HG03060 (cell line): ENCODE measurements at regions not wholly inside any gene's neighbourhood (a gene's known extent, or its start where the extent isn't known, plus 50 kb on each side); places are given as distances from the start of the nearest gene placed in this dataset.

Source experiments
- ATAC-seq: cut with Tn5 transposase; IDR thresholded peaks from one replicate; pipeline ENCODE4 v1.9.1; 2021; ENCODE audit warnings: low read depth, moderate number of reproducible peaks; ENCODE audit not compliant: unreplicated experiment

DNA sequence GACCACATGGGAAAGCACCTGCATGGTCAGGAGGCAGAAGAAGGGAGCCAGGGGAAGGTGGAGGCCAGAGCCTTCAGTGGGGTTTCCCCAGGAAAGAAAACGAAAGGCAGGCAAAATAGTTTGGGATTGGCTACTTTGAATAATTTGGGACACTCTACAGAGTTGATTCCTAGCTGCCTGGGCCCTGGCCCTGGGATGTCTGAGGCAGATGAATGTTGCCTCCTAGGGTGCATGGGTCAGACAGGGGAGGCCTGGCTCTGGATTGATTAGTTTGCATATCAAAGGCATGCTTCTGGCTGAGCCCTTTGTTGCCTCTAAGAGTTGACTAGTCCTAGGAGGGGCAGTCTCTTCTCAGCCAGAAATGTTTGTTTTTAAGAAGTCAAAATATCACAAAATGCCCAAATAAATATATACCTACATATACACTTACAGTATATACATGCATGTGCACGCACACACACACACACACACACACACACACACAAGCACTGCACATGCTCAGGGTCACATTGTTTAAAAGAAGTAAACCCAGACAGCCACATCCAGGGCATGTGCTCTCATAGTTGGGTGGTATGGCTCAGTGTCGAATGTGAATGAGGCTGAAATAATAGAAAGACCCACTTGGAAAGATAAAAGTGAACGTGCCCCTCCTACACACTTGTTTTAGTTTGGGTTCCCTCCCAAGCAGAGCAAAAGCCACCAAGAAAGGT lies 184.2 kb downstream of the GPAM start:
- no peak for ATAC-seq

DNA sequence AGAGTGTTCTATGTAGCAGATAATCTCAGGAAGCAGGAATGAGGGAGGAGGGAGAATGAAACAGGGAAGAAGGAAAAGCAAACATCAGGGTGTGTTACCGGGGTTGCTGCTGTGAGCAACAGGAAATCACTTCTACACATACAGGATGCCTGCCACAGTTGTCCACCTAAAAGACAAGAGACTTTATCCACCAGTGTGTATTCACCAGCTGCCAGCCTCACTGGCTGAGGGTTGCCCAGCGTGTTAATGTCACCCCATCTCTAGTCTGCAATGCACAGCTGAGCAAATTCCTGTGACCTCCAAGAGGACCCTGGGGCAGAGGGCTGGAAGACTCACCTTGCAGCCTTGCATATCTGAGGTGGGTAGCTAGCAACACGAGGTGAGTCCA lies 183.7 kb downstream of the GPAM start:
- ATAC-seq = no peak

DNA sequence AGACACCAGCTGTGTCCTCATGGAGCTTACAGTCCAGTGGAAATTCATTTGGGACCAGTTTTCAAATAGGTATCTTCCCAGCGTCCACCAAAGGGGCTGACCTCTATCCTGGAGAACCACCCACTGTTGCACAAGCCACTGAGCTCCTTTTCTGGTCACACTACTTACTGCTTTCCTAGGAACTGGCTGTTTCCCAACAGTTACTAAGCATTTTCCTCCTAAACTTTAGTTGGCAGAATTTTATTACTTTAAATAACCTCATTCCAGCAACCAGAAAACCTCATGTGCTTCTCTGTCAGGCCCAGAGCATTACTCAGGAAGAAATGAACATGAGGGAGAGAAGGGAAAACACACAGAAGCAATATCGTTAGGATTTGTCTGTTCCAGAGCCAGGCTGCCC lies 183.1 kb downstream of the GPAM start:
- ATAC-seq = no peak

DNA sequence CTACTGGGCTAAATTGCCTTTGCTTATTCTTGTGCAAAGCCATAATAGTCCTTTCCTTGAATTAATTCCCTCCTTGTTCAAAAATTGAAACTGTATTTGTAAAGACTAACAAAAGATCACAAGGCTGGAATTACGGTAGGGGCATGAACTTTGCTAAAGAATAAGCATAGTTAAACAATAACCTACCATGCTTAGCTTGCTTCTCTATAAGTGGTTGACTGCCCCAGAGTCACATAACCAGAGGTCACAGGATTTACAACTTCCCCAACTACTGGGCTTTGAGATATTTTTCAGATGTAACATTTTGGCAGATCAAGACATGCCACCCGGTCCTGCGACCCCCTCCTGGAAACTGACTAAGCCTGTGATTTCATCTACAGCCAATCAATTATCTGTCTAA lies 181.4 kb downstream of the GPAM start:
- no peak for ATAC-seq

DNA sequence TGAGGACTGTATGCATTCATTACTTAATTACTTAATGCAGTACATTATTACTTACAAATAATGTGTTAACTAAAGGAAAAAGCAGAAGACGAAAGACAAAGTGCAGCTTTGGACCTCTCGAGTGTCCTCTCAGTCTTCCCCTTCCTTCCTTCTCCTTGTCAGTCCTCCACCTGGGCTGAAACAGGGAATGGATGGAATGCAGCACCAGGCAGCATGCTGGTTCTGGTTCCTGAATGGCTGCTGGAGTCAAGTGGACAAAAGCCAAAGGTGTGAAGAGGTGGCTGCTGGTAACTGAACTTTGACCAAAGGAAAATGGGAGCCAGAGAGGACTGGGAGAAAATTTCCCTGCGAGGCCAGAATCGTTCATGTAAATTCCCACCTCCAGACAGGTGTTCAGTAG lies 179.5 kb downstream of the GPAM start:
- ATAC-seq = no peak

DNA sequence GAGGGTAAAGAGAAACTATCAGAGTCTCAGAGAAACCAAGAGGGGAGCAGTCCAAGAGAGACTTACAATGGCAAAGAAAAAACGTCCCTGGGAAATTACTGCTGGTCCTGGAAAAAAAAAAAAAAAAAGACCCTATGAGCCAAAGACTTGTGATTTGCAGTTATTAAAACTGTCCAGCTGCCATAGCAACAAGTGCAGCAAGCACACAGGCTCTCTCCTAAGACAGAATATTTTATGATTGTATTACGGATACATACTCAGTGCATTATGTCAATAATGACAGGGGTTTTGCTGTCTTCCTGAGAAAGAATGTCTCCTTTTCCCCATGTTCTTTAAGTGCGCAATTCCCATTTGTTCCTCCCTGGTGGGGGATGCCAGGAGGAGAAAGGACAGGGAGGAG lies 178.5 kb downstream of the GPAM start:
- no peak for ATAC-seq

DNA sequence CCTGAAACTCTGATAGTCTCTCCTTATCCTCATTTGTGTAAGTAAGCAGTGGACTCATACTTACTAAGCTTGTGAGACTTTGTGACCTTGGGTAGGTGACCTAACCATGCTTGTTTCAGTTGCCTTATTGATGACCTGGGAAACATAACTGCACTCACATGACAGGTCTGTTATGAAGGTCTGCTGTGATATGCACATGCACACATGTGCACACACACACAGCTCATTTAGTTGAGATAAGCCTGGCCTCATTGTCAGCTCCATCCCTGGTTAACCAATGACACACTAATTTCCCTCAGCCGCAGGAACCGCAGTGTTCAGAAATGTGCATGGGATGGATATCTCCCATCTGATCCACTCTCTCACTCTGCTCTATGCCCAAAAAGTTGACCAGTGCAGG lies 177.2 kb downstream of the GPAM start:
- no peak for ATAC-seq

DNA sequence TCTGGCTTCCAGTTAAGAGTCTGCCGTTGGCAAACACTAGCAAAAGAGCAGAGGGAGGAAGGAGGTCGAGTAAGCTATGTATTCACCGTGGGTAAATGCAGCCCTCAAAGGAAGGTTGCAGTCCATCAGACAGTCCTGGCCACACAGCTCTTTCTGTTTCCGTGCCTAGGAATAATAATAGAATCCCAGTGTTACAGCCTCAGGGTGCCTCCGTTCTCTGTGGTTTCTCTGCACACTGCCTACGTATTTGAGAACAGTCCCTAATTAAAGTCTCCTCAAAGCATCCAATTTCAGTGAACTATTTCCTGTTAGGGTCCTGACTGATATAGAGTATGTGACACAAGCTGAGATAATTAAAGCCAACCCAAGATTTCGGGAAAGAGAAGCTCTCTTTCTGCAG lies 176.7 kb downstream of the GPAM start:
- no peak for ATAC-seq

DNA sequence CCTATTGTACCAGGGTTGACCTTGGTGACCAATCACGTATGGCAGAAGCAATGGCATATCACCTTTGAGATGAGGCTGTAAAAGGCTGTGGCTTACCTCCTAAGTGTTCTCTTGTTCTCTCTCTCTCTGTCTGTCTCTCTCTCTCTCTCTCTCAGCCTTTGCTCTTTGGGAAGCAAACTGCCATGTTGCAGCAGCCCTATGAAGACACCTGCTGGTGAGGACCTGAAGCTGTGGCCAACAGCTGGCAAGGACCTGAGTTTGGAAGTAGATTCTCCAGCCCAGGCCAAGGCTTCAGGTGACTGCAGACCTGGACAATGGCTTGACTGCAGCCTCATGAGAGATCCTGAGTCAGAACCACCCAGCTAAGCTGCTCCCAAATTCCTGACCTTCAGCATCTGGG lies 161.4 kb downstream of the GPAM start:
- no peak for ATAC-seq

DNA sequence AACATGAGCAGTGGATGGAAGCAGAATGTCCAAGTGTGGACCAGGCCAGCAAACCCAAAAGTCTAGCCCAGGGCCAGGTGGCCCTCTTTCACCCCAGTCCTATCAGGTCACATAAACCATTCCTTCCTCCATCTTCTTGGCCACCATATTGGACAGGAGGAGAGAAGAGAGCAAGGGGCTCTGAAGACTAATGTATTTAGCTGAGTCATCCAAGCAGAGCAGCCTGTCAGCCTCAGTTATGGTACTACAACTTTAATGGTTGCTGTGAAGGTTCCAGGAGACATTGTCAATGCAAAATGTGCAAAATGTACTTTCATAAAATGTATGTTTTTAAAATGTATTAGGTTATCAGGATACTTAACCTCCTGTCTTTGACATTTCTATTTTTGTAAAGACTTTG lies 159.5 kb downstream of the GPAM start:
- ATAC-seq = no peak

DNA sequence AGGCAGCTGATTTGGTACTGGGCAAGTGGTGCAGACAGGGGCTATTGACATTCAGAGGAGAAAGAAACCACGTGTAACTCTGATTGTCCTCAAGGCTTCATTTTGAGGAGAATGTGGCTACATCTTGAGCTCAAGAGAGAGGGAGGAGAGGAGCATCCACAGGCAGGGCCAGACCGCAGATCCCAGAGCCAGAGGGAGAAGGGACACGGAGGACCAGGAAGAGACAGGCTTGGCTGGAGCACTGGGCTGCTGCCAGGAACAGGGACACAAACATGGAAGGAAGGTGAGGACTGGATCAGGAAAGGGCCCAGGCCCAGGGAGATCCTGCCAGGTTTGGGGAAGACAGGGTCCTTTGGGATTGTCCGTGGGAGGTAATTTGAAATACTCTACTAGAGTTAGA lies 158.3 kb downstream of the GPAM start:
- ATAC-seq = no peak

DNA sequence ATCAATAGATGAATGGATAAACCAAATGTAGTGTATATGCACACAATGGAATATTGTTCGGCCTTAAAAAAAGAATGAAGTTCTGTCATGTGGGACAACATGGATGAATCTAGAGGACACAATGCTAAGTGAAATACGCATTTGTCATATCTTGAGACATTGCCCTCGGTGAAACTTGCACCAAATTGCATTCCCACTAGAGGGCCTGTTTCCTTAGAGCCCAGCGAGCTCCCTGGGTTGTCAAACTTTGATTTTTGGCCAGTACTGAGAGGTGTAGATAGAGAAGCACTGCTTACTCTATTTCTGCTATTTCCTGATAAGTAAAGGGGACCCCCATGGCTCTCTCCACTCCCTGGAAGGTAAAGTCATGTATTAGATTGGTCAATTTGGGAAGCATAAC lies 157.1 kb downstream of the GPAM start:
- no peak for ATAC-seq

DNA sequence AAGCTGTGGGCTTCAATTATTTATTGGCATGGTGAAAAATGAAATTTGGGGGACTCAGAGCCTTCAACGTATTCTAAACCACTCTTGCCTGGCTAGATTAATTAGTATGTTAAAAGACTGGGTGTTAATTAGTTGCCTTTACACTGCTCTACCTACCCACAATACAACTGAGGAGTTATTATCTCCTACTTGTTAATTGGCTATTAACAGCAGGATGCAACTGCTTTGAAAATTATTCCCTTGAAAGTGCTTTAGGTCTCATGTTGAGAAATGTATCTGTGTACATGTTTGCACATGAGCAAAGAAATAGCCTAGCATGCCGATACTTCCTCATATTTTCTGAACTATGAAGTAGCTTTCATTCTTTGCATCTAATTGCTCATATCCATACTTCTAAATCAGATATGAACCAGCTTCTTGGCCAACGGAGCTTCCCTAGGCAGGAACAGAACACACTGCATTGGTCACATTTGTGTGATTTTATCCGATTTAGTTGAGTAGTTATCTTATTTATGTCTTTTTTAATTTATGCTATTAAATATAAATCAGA lies 155.8 kb downstream of the GPAM start:
- no peak for ATAC-seq

DNA sequence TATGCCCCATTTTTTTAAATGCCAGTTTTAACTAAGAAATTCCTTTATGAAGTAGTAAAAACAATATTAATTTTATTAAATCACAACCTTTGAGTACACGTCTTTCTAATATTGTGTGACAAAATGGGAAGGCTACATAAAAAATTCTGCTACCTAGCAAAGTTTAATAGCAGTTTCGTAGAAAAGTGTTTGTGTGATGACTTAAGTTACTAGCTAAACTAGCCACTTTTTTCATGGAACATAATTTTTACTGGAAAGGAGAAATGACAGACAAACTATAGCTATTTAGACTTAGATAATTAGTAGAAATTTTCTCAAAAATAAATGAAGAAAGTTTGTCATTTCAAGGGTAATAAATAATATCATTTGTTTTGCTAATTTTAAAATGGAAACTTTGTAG lies 153.1 kb downstream of the GPAM start:
- no peak for ATAC-seq

DNA sequence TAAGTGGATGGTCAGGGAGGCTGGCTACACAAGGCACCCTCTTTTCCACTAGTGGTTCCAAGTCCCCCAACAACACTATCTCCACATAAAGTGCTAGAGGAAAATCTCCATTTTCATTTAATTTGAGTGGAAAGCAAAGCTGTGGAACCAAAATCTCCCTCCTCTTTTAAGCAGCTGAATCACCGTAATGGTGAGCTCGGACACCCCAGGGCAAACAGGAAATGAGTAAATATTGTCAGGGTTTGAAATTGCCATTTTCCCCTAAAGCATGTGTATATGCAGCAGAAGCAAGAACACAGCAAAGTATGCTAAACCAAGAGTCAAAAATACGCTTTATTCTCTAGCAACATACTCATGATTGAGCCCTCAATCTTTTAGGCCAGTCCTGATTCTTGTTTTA lies 143.7 kb downstream of the GPAM start:
- no peak for ATAC-seq

DNA sequence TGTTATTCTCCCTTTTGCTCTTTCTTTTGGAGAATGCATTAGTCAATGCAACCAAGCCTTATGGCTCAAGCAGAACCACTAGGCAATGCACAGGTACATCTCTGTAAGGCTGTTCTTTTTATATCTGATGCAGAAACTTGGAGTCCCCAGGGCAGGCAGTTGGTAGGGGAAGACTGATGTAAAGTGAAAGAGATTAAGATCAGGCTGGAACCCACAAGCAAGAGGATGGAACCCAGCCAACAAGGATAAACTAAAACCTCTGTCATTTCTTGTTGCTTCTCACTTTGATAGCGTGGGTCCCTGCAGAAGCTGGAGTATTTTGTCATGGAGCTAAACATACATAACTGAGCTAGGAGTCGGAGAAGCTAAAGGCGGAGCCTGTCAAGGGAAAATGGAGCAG lies 142.9 kb downstream of the GPAM start:
- no peak for ATAC-seq

DNA sequence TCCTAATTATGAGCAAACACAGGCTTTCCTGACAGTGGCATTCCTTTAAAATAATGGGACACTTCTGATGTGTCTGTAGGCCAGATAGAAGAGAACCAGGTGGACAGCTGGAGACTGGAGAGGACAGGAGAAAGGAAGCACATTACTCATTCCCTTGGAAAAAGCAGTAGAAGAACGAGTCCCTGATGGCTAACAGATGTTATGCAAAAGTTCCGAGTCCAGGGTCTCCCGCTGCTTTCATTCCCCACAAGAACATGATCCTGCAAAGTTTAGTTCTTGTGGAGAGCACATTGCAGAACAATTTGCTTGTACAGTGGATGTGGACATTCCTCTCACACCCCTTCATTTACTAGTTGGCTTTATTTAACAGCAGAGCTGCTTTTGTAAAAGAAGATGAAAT lies 137.6 kb downstream of the GPAM start:
- ATAC-seq = no peak

DNA sequence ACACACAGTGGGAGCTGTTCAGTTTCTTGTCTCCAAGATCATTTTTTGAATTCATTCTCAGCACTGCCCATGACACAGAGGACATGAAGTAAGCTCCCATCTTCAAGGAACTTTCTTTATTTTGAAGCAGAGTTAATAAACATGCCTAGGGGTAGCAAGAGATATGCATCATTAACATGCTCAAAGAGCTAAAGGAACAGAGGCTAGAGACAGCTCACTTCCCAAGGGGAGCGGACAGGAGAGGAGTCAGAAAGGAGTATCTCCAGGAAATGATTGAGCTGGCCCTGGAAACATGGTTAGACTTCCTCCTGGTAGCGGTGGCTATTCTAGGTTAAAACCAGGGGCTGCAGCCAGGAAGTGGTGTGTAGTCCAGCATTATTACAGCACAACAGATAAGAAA lies 135.9 kb downstream of the GPAM start:
- ATAC-seq = no peak

DNA sequence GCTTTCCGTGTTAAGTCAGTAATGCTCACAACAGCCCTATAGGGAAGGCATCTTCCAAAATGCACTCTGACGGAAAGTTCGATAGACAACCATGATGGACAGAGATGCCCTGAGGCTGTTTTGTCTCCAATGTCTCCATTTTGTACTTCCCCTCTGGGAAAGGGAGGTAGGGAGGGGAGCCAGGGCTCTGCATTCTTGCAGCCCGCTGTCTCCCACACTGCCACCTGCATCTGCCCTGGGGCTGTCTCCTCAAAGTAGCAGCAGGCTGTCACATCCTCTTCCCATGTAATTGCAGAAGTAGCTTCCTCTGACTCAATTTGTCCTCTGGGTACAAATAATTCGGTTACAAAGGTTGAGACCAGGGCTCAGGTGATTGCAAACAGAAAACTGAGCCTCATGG lies 131.4 kb downstream of the GPAM start:
- no peak for ATAC-seq

DNA sequence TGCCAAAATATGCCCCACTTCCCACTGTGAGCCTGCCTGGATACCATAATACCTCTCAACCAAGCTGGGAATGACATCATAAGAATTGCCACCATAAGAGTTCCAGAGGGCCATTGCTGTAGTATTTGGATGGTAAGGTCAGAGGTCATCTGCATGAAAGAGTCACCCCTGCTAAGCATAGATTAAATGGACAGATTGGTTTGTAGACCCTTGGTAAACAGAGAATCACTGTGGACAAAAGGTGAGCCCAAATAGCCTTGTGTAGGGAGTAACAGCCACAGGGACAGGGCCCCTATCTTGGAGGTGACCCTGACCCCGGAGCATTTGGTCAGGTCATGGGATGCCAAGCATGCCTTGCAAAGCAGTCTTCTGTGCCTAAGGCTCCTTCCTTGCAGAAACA lies 129.7 kb downstream of the GPAM start:
- ATAC-seq = no peak

DNA sequence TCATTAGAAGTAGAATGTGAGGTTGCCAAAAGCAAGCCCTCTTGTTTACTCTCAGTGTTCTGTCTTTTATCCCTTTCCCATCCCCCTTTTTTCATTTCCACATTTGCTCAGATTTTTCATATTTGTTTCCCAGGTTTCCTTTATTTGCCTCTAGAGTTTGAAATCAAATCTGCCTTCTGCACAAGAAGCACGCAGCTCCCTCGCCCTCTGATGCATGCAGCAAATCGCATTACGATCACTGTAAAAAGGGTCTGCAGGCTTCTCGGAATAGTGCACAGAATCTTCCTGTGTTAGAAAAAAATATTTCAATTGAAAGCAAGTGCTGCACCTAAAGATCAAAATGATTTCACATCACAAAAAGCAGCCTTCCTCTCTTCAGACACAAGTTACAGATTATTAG lies 129.0 kb downstream of the GPAM start:
- no peak for ATAC-seq

DNA sequence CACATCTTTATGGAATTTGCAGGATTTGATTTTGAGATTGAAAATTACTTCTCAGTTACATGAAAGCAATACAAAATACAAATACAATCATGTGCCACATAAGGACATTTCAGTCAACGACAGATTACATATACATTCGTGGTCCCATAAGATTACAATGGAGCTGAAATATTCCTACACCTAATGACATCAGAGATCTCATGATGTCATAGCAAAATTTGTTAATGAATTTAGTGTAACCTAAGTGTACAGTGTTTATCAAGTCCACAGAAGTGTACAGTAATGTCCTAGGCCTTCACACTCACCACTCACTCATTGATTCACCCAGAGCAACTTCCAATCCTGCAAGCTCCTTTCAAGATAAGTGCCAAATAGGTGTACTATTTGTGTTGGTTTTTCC lies 126.5 kb downstream of the GPAM start:
- ATAC-seq = no peak

DNA sequence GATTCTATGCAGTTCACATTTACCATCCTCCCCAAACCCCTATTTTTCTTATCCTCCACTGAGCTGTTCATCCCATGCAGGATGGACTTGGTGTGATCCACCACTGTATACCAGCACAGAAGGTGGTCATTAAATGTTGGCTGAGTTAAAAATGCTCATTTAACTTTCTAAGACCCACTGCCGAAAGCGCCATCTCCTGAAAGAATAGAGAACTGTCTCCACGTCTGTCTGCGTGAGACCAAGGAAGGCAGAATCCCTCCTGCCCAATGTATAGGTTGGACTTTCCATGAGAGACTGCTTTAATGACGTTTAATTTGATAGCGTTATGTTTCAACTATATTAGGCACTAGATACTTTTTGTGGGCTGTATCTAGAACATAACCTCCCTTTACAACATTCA lies 124.3 kb downstream of the GPAM start:
- ATAC-seq = no peak
